ENCODE measurements at regions not wholly inside any gene's neighbourhood (a gene's known extent, or its start where the extent isn't known, plus 50 kb on each side); places are given as distances from the start of the nearest gene placed in this dataset.

GRCh38 chr1:4057603-4058002 is 157.5 kb upstream of the C1orf174 start:
- no peak for TF ChIP-seq CTCF (IDR thresholded peaks at IDR 0.05)
- TF ChIP-seq EP300 (IDR thresholded peaks at IDR 0.05), result no peak
- TF ChIP-seq POLR2AphosphoS5 (IDR thresholded peaks at IDR 0.05), result no peak
- TF ChIP-seq POLR2A (IDR thresholded peaks at IDR 0.05), result no peak
